IPS-18c (cell line): ENCODE measurements at regions not wholly inside any gene's neighbourhood (a gene's known extent, or its start where the extent isn't known, plus 50 kb on each side); places are given as distances from the start of the nearest gene placed in this dataset.

Experiments used
- H3K4me3 ChIP-seq: 2 replicates; pipeline ENCODE4 v1.7.0; 2013; ENCODE audit warnings: low read depth, mild to moderate bottlenecking, low read length, moderate library complexity; ENCODE audit not compliant: insufficient read depth
- H3K9me3 ChIP-seq: one replicate; pipeline ENCODE4 v1.6.1; 2013; ENCODE audit warnings: mild to moderate bottlenecking, low read length, moderate library complexity; ENCODE audit not compliant: control insufficient read depth, insufficient read depth

- Histone ChIP-seq H3K4me3 (no peak overlapping the region), H3K9me3 (peaks cover 2% of the 10 kb centered on the region)
Observed at GRCh38 chrX:9316096-9316495, 148.8 kb upstream of the TBL1X start.

GRCh38 chrX:9317176-9317575, 147.7 kb upstream of the TBL1X start:
- peaks cover 2% of the 10 kb centered on the region for H3K9me3 ChIP-seq
- H3K4me3 ChIP-seq = no peak overlapping the region

DNA sequence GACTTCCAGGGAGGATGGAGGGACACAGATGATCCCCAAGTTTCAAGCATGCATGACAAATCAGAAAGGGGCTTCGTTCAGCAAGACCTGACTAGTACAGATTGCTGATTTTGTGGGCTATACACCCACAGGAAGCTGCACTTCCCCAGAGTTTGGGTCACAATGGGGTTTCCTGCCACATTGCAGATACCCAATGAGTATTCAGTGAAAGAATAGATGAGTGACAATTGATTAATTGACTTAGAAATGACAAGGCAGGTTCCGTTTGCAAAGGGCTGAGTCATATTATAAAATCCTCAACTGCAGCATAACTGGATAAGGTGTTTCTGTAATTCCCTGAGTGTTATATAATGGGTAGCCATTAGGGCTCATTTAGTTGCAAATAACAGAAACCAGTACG, 146.6 kb upstream of the TBL1X start:
- H3K4me3 ChIP-seq = no peak overlapping the region

DNA sequence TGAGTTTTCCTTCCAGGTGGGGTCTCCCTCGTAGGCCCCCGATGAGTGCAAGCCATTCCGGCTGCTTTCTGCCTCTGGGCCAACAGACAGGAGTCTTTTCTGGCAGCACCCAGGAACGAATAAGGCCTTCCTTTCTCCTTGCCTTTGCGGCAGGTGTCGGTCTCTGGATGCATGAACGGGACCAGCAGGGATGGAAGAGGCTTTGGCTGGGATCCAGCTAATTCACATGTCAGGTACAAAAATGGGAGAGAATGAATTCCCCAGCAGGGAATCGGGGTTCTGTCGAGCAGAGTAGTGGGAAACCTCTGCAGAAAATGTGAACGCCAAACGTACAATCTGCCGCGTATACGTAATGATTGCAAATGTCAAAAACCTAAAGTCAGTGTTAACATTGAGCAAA, 146.1 kb upstream of the TBL1X start:
- Histone ChIP-seq H3K4me3 (no peak overlapping the region), H3K9me3 (no peaks in the 10 kb centered on the region)

More for the DNA sequence above, 146.6 kb upstream of the TBL1X start:
- H3K9me3 ChIP-seq = no peaks in the 10 kb centered on the region

DNA sequence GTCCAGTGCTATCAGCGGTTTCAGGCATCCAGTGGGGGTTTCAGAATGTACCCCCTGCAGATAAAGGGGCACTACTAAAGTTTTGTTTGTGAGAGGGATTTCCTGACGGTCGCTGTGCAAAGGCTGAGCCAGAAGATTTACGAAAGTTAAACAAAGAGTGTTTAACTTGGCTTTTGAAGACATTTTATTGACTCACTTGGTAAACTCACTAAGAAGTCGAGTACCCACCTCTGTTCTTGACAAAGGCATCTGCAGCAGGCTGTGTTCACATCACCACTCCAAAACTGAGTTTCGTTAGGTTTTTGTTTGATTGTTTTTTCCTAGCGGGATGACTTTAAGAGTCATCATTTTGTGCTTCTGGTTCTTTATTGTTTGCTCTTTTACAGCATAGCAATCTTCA, 143.9 kb upstream of the TBL1X start:
- Histone ChIP-seq H3K9me3 (peaks cover 2% of the 10 kb centered on the region), H3K4me3 (no peak overlapping the region)

DNA sequence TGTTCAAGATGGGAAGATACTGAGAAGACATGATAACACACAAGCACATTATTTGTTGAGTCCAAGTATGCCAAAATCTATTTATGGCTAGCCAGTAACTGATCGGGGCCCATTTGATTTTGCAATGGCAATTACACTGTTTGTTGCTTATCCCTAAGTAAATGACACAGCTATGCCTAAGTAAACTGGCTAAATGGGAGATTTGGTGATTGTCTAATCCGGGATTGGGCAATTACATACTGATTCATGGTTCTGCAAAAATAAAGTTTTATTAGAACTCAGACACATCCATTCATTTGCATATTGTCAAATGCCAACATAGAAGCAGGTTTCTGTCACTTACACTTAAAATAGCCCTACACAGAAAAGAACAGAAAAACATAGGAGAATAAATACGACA, 140.2 kb upstream of the TBL1X start:
- H3K4me3 ChIP-seq = no peak overlapping the region

DNA sequence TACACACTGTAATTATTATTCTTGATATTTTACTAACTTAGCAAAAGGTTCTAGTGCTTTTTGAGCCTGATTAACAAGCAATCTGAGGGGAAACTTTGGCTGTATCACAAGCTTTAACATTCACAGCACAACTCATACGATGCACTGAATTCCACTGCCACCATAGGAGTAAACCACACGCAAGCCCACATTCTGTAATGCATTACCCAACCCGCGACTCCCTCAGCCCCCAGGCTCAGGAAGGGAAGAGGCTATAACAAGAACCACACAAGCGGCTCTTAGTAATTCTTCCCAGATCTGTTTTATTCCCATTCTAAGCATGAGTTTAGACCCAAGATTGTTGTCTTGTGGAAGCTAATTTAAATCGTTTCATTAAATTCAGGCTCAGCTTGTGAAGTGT, 138.5 kb upstream of the TBL1X start:
- peaks cover 2% of the 10 kb centered on the region for H3K9me3 ChIP-seq
- no peak overlapping the region for H3K4me3 ChIP-seq

More for the DNA sequence above, 140.2 kb upstream of the TBL1X start:
- peaks cover 2% of the 10 kb centered on the region for H3K9me3 ChIP-seq

GRCh38 chrX:9327086-9327746, 137.6 kb upstream of the TBL1X start:
- H3K4me3 ChIP-seq = no peak overlapping the region
- H3K9me3 ChIP-seq = peaks cover 2% of the 10 kb centered on the region

DNA sequence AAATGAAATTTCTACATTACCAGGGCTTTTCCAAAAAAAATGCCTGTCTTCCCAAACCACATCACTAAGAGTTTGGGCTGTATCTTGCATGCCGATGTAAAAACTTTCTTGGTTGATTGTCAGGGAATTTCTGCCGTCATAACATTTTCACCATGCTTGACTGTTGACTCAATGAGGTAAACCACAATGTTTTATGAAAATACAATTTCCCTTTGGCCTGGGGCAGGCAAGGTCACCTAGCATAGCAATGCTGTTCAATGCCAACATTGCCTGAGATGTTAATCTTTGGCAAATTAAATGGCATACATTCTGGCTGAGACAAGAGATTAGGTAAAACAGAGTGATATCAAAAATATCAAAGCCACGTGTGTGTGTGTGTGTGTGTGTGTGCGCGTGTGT, 137.1 kb upstream of the TBL1X start:
- Histone ChIP-seq H3K4me3 (no peak overlapping the region), H3K9me3 (peaks cover 2% of the 10 kb centered on the region)

- Histone ChIP-seq H3K4me3 (no peak overlapping the region), H3K9me3 (peaks cover 2% of the 10 kb centered on the region)
Observed at GRCh38 chrX:9329056-9329455, 135.8 kb upstream of the TBL1X start.

DNA sequence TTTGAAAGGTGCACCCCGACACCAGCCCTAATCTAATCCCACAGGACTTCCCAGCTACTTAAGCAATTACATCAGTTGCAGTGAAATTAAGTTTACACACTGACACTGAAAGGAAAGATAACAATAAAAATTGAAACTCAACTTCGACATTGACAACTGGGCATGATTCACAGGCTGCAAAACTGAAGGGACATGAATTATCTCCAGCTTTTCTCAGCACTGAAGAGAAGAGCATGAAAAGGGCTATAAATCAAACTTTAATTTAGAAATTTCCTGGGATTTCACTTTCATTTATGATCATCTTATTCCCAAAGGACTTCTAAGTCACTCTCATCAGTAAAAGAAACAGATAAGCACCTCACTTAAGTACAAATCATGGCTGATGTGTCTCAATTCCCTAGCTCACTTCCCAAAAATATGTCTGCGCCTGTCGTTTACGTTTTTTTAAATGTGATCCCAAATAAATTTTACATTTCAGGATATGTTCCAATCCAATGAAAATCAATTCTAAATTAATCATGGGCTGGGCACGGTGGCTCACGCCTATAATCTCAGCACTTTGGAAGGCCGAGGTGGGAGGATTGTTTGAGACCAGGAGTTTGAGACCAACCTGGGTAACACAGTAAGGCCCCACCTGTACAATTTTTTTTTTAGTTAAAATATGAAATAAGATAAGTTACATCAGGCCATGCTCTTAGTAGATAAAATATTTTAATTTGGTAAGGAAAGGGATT, 134.4 kb upstream of the TBL1X start:
- H3K4me3 ChIP-seq = no peak overlapping the region

GRCh38 chrX:9333873-9334560, 130.8 kb upstream of the TBL1X start:
- peaks cover 6% of the 10 kb centered on the region for H3K9me3 ChIP-seq
- no peak overlapping the region for H3K4me3 ChIP-seq

More for the DNA sequence above, 134.4 kb upstream of the TBL1X start:
- peaks cover 2% of the 10 kb centered on the region for H3K9me3 ChIP-seq

GRCh38 chrX:9335251-9335650, 129.6 kb upstream of the TBL1X start:
- no peak overlapping the region for H3K4me3 ChIP-seq
- H3K9me3 ChIP-seq = peaks cover 6% of the 10 kb centered on the region

DNA sequence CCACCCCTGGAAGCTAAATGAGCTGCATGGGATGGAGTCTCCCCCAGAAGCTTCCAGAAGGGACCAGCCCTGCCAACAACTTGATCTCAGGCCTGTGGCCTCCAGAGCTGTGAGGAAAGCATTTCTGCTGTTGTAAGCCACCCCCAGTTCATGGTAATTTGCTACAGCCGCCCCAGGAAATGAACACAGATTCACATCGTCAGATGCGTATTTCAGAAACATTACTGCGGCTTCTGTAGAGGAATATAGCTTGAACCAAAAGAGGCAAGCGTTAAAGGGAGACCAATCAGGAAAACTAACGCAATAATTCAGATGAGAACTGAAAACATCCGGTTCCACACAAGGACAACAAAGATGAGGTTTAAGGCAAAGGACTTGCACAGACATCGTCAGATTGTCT, 128.4 kb upstream of the TBL1X start:
- Histone ChIP-seq H3K4me3 (no peak overlapping the region), H3K9me3 (peaks cover 6% of the 10 kb centered on the region)

- no peak overlapping the region for H3K4me3 ChIP-seq
- H3K9me3 ChIP-seq = peaks cover 6% of the 10 kb centered on the region
Observed at GRCh38 chrX:9337046-9337445, 127.8 kb upstream of the TBL1X start.

GRCh38 chrX:9338986-9339385, 125.9 kb upstream of the TBL1X start:
- Histone ChIP-seq H3K4me3 (no peak overlapping the region), H3K9me3 (peaks cover 11% of the 10 kb centered on the region)

DNA sequence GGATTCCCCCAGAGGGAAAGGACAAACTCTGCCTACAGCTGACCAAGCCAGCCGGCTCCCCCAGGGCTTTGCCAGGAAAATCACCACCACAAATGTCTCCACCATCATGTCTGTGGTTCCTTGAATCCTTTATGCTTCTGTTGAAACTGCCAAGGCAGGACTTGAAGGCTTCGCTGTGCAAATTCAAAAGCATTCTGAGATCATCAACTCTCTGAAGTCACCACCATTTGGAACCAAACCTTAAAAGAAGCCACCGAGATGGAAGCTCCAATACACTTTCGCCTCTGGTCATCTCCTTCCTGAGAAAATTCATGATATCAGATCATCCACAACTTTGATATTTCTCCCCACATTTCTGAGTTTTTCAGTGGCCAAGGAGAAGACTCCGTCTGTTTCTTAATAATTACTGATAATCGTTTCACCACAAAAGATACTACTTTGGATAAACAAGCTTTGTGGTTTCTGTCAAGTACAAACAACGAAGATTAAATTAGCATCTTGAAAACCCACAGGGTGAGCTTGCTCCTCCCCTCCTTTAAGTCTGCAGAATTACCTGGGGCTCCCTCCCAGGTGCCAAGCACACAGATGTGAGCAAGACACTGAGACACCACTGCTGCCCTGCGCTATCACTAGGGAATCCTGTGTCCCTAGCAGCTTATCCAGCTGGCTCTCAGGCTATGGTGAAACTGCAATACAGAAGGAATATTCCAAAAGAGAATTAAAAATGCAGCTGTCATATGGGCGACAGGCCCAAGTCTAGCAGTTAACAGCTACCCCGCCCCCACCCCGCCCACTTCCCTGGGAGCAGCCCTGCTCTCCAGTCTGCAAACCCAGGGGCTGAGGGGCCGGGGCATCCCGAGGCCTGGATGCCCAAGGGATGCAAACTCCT, 125.0 kb upstream of the TBL1X start:
- Histone ChIP-seq H3K4me3 (no peak overlapping the region), H3K9me3 (peaks cover 11% of the 10 kb centered on the region)
